ENCODE measurements at regions not wholly inside any gene's neighbourhood (a gene's known extent, or its start where the extent isn't known, plus 50 kb on each side); places are given as distances from the start of the nearest gene placed in this dataset.

- no peak for TF ChIP-seq CTCF (conservative IDR thresholded peaks at IDR 0.05 in 1 of 2, IDR thresholded peaks at IDR 0.05 in 1 of 2; ENCODE audit: low read depth in 1 of 2, low read length in 2 of 2)
- no peak for TF ChIP-seq EZH2 (IDR thresholded peaks at IDR 0.05; ENCODE audit: low read length, missing control alignments)
These were observed 116.8 kb downstream of the BUD13 start for GRCh38 chr11:116656011-116656410.
